SK-N-SH (cell line): ENCODE measurements at regions not wholly inside any gene's neighbourhood (a gene's known extent, or its start where the extent isn't known, plus 50 kb on each side); places are given as distances from the start of the nearest gene placed in this dataset.

Experiments
- CTCF ChIA-PET: fragments of 300-600, 350-600 bp; formaldehyde crosslinking; extraction: SDS; loops from one replicate; lab custom pipeline; 2021; lab: Yijun Ruan, JAX
- POLR2A ChIA-PET: fragments of 350-600 bp; sonication (Branson Sonifier 250); formaldehyde crosslinking; extraction: SDS; loops from one replicate; lab custom pipeline; 2020; ENCODE audit warnings: antibody characterized with exemption, inconsistent platforms; lab: Yijun Ruan, JAX
- DNase-seq: peaks from one replicate; pipeline ENCODE4 v3.0.0; 2012
- H2AFZ ChIP-seq: fragments of 200-600 bp; sonication (generic); 2 replicates; pipeline ENCODE4 v1.8.1; 2016; ENCODE audit warnings: antibody characterized with exemption, mild to moderate bottlenecking, low read depth
- H3F3A ChIP-seq: fragments of 200-600 bp; sonication (generic); replicated peaks from 2 replicates; pipeline ENCODE3; 2016; ENCODE audit warnings: antibody characterized with exemption, mild to moderate bottlenecking; ENCODE audit not compliant: insufficient read depth
- H3K27ac ChIP-seq, 2 experiments: fragments of 200-500 bp in 1 of 2; fragments of 200-600 bp in 1 of 2; sonication (Bioruptor generic) in 1 of 2; sonication (generic), shearing (Covaris generic) in 1 of 2; 2 replicates each; pipeline versions ENCODE4 v1.5.1 to v1.6.1; 2014 to 2016; ENCODE audit warnings: low read depth in 2 of 2, inconsistent platforms in 1 of 2, low read length in 1 of 2, mild to moderate bottlenecking in 1 of 2, mixed read lengths in 1 of 2
- H3K27me3 ChIP-seq: fragments of 200-600 bp; sonication (generic), shearing (Covaris generic); 2 replicates; pipeline ENCODE4 v1.6.1; 2016; ENCODE audit warnings: mixed run types; ENCODE audit not compliant: insufficient read depth
- H3K36me3 ChIP-seq, 2 experiments: fragments of 200-500 bp in 1 of 2; fragments of 200-600 bp in 1 of 2; sonication (Bioruptor generic) in 1 of 2; sonication (generic) in 1 of 2; replicated peaks in 1 of 2; 2 replicates each; pipeline versions ENCODE3 to v1.5.1; 2014 to 2016; ENCODE audit warnings: low read length in 1 of 2, mild to moderate bottlenecking in 1 of 2; ENCODE audit not compliant: insufficient read depth in 2 of 2, control insufficient read depth in 1 of 2
- H3K4me1 ChIP-seq, 2 experiments: fragments of 200-500 bp in 1 of 2; fragments of 200-600 bp in 1 of 2; sonication (Bioruptor generic) in 1 of 2; sonication (generic), shearing (Covaris generic) in 1 of 2; 2 replicates each; pipeline versions ENCODE4 v1.5.1 to v1.6.1; 2014 to 2016; ENCODE audit warnings: low read depth in 1 of 2, low read length in 1 of 2, mixed run types in 1 of 2; ENCODE audit not compliant: insufficient read depth in 2 of 2, control insufficient read depth in 1 of 2
- H3K4me2 ChIP-seq: fragments of 200-600 bp; sonication (generic), shearing (Covaris generic); 2 replicates; pipeline ENCODE4 v1.6.1; 2017; ENCODE audit warnings: mixed run types
- H3K4me3 ChIP-seq, 2 experiments: fragments of 200-500 bp in 1 of 2; fragments of 200-600 bp in 1 of 2; sonication (Bioruptor generic) in 1 of 2; sonication (generic), shearing (Covaris generic) in 1 of 2; 2 replicates each; pipeline versions ENCODE4 v1.5.1 to v1.8.1; 2014 to 2016; ENCODE audit warnings: low read depth in 2 of 2, inconsistent platforms in 1 of 2, low read length in 1 of 2, mild to moderate bottlenecking in 1 of 2, mixed read lengths in 1 of 2, moderate library complexity in 1 of 2
- H3K79me2 ChIP-seq: fragments of 200-600 bp; sonication (generic); 2 replicates; pipeline ENCODE4 v1.8.1; 2017; ENCODE audit warnings: mild to moderate bottlenecking; ENCODE audit not compliant: insufficient read depth
- H3K9ac ChIP-seq: fragments of 200-600 bp; sonication (generic); 2 replicates; pipeline ENCODE4 v1.6.1; 2017; ENCODE audit warnings: mixed run types
- H3K9me2 ChIP-seq: fragments of 200-600 bp; sonication (generic); 2 replicates; pipeline ENCODE4 v1.6.1; 2017; ENCODE audit warnings: mixed run types
- H3K9me3 ChIP-seq: fragments of 200-600 bp; sonication (generic); 2 replicates; pipeline ENCODE4 v1.6.1; 2017; ENCODE audit warnings: mixed run types, mild to moderate bottlenecking, moderate library complexity
- H4K20me1 ChIP-seq: fragments of 200-600 bp; sonication (generic); 2 replicates; pipeline ENCODE4 v1.6.1; 2017; ENCODE audit warnings: mild to moderate bottlenecking, mixed run types; ENCODE audit not compliant: insufficient read depth
- CHD2 ChIP-seq: fragments of 150-350 bp; IDR thresholded peaks from 2 replicates; pipeline ENCODE4 v1.6.1; 2018; ENCODE audit warnings: low read length; ENCODE audit not compliant: partially characterized antibody
- ELF1 ChIP-seq: IDR thresholded peaks from 2 replicates; pipeline ENCODE4 v1.4.0; 2012
- FOSL2 ChIP-seq: IDR thresholded peaks from 2 replicates; pipeline ENCODE4 v1.4.0; 2012; ENCODE audit warnings: low read depth, mild to moderate bottlenecking, moderate library complexity, borderline replicate concordance
- FOXJ3 ChIP-seq: sonication (generic); formaldehyde crosslinking; IDR thresholded peaks from 2 replicates; pipeline ENCODE4 v1.5.1; 2020; ENCODE audit warnings: mild to moderate bottlenecking, missing genetic modification reagents
- FOXM1 ChIP-seq: IDR thresholded peaks from 2 replicates; pipeline ENCODE4 v1.4.0; 2012; ENCODE audit warnings: low read depth, mild to moderate bottlenecking
- IRF3 ChIP-seq: fragments of 150-350 bp; IDR thresholded peaks from 2 replicates; pipeline ENCODE4 v1.6.1; 2016; ENCODE audit warnings: mild to moderate bottlenecking, low read depth, low read length
- JUND ChIP-seq: IDR thresholded peaks from 2 replicates; pipeline ENCODE4 v1.4.0; 2012
- MEF2A ChIP-seq: IDR thresholded peaks from 2 replicates; pipeline ENCODE4 v1.4.0; 2012; ENCODE audit warnings: low read depth, borderline replicate concordance
- MXI1 ChIP-seq: IDR thresholded peaks from 2 replicates; pipeline ENCODE4 v1.6.1; 2012; ENCODE audit warnings: mild to moderate bottlenecking, low read depth, low read length, improper control_type of control experiment
- RAD21 ChIP-seq: IDR thresholded peaks from 2 replicates; pipeline ENCODE4 v1.6.1; 2012; ENCODE audit warnings: mild to moderate bottlenecking, low read length
- RCOR1 ChIP-seq: fragments of 150-350 bp; IDR thresholded peaks from 2 replicates; pipeline ENCODE4 v1.6.1; 2017; ENCODE audit warnings: antibody characterized with exemption, low read length
- RFX5 ChIP-seq: IDR thresholded peaks from 2 replicates; pipeline ENCODE4 v1.6.1; 2012; ENCODE audit warnings: mild to moderate bottlenecking, improper control_type of control experiment, low read length
- SMC3 ChIP-seq: IDR thresholded peaks from 2 replicates; pipeline ENCODE4 v1.6.1; 2012; ENCODE audit warnings: low read depth, low read length, improper control_type of control experiment
- TEAD4 ChIP-seq: IDR thresholded peaks from 2 replicates; pipeline ENCODE4 v1.4.0; 2012; ENCODE audit warnings: mild to moderate bottlenecking, borderline replicate concordance; ENCODE audit not compliant: insufficient read depth
- WGBS: methylation state at CpG from one replicate; pipeline ENCODE4 v1.1.6; 2017; ENCODE audit warnings: low lambda C conversion rate; 5-methylcytosine and 5-hydroxymethylcytosine counted together
- TF ChIP-seq, protein P1 (sequence below): IDR thresholded peaks from 2 replicates; pipeline ENCODE4 v1.6.1; 2012; ENCODE audit warnings: mild to moderate bottlenecking, low read depth, low read length, moderate library complexity
- TF ChIP-seq, protein P2 (sequence below): IDR thresholded peaks from 2 replicates; pipeline ENCODE4 v1.4.0; 2012; ENCODE audit warnings: low read depth
- TF ChIP-seq, protein P3 (sequence below): IDR thresholded peaks from 2 replicates; pipeline ENCODE4 v1.4.0; 2012; ENCODE audit warnings: low read depth, borderline replicate concordance

GRCh38 chrX:79290596-79290995 lies 76.5 kb downstream of the ITM2A start:
- H3K4me2 ChIP-seq: no peak overlapping the region
- no peak overlapping the region for H3K4me3 ChIP-seq
- no peaks in the 10 kb centered on the region for H3F3A ChIP-seq
- H3K36me3 ChIP-seq: no peaks in the 10 kb centered on the region
- ChIA-PET CTCF (no interaction called here), POLR2A (no interaction called here)
- DNase-seq: no peak
- H3K79me2 ChIP-seq: no peaks in the 10 kb centered on the region
- H4K20me1 ChIP-seq: no peaks in the 10 kb centered on the region
- H3K9me2 ChIP-seq: 0 out of 2 replicates have a peak, but pooled peaks cover 3% of the 10 kb centered on the region
- no peak overlapping the region for H2AFZ ChIP-seq
- H3K4me1 ChIP-seq: no peaks in the 10 kb centered on the region
- 20% methylated on average over 3 of the region's 3 CpGs for WGBS
- no peak overlapping the region for H3K27ac ChIP-seq
- H3K9me3 ChIP-seq: no peaks in the 10 kb centered on the region
- H3K27me3 ChIP-seq: no peaks in the 10 kb centered on the region
- no peak overlapping the region for H3K9ac ChIP-seq
- TF ChIP-seq, protein P1, sequence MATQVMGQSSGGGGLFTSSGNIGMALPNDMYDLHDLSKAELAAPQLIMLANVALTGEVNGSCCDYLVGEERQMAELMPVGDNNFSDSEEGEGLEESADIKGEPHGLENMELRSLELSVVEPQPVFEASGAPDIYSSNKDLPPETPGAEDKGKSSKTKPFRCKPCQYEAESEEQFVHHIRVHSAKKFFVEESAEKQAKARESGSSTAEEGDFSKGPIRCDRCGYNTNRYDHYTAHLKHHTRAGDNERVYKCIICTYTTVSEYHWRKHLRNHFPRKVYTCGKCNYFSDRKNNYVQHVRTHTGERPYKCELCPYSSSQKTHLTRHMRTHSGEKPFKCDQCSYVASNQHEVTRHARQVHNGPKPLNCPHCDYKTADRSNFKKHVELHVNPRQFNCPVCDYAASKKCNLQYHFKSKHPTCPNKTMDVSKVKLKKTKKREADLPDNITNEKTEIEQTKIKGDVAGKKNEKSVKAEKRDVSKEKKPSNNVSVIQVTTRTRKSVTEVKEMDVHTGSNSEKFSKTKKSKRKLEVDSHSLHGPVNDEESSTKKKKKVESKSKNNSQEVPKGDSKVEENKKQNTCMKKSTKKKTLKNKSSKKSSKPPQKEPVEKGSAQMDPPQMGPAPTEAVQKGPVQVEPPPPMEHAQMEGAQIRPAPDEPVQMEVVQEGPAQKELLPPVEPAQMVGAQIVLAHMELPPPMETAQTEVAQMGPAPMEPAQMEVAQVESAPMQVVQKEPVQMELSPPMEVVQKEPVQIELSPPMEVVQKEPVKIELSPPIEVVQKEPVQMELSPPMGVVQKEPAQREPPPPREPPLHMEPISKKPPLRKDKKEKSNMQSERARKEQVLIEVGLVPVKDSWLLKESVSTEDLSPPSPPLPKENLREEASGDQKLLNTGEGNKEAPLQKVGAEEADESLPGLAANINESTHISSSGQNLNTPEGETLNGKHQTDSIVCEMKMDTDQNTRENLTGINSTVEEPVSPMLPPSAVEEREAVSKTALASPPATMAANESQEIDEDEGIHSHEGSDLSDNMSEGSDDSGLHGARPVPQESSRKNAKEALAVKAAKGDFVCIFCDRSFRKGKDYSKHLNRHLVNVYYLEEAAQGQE: no peak
- TF ChIP-seq RAD21 (no peak), FOXJ3 (CRISPR knock-in tag) (no peak), ELF1 (no peak)
- TF ChIP-seq, protein P2, sequence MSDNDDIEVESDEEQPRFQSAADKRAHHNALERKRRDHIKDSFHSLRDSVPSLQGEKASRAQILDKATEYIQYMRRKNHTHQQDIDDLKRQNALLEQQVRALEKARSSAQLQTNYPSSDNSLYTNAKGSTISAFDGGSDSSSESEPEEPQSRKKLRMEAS: no peak
- TF ChIP-seq, protein P3, sequence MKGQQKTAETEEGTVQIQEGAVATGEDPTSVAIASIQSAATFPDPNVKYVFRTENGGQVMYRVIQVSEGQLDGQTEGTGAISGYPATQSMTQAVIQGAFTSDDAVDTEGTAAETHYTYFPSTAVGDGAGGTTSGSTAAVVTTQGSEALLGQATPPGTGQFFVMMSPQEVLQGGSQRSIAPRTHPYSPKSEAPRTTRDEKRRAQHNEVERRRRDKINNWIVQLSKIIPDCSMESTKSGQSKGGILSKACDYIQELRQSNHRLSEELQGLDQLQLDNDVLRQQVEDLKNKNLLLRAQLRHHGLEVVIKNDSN: no peak

DNA sequence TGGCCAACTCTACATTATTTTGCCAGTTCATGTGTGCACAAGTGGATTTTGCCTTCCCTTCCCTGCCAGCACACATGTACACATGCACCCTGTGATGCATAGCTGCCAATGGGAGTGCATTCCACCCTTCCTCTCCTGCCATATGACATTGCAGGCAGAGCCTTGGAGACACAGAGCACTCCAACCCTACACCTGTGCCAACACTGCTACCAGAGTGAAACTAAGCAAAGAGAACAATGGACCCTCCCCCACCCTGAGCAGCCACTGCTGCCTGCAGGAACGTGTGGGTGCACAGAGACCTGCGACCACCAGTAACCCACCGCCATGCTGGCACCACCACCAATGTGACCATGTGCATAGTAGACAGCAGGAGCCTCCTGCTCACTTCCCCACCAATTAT lies 78.4 kb downstream of the ITM2A start:
- no peaks in the 10 kb centered on the region for H3K9me2 ChIP-seq
- ChIA-PET POLR2A (no interaction called here), CTCF (no interaction called here)
- no peaks in the 10 kb centered on the region for H3K9me3 ChIP-seq
- H2AFZ ChIP-seq: no peak overlapping the region
- DNase-seq: no peak
- no peaks in the 10 kb centered on the region for H3K27me3 ChIP-seq
- H4K20me1 ChIP-seq: no peaks in the 10 kb centered on the region
- no peaks in the 10 kb centered on the region for H3F3A ChIP-seq
- TF ChIP-seq, protein P2: no peak
- TF ChIP-seq FOSL2: no peak
- TF ChIP-seq RCOR1: no peak
- no peak for TF ChIP-seq ELF1
- TF ChIP-seq RFX5: no peak
- no peak for TF ChIP-seq RAD21
- TF ChIP-seq JUND: no peak
- no peak for TF ChIP-seq FOXM1
- no peak for TF ChIP-seq SMC3
- no peak for TF ChIP-seq MEF2A
- TF ChIP-seq MXI1: no peak
- no peak for TF ChIP-seq IRF3
- TF ChIP-seq CHD2: no peak
- no peak for TF ChIP-seq TEAD4
- H3K9ac ChIP-seq: no peak overlapping the region
- no peak overlapping the region for H3K4me3 ChIP-seq
- no peaks in the 10 kb centered on the region for H3K79me2 ChIP-seq
- H3K36me3 ChIP-seq: no peaks in the 10 kb centered on the region
- WGBS: 5% methylated on average over 3 of the region's 3 CpGs
- no peaks in the 10 kb centered on the region for H3K4me1 ChIP-seq
- no peak overlapping the region for H3K27ac ChIP-seq
- H3K4me2 ChIP-seq: no peak overlapping the region
